HG03354 (cell line): ENCODE measurements at regions not wholly inside any gene's neighbourhood (a gene's known extent, or its start where the extent isn't known, plus 50 kb on each side); places are given as distances from the start of the nearest gene placed in this dataset.
"Not testable (repeated sequence)": the region's sequence is repeated elsewhere in the genome, so short reads cannot be mapped to it uniquely, and the experiment has no call there.

Experiments used
- ATAC-seq: cut with Tn5 transposase; IDR thresholded peaks from one replicate; pipeline ENCODE4 v1.9.1; 2021; ENCODE audit warnings: mild to moderate bottlenecking; ENCODE audit not compliant: unreplicated experiment, poor library complexity, severe bottlenecking

- ATAC-seq: not testable (repeated sequence)
These were observed 106.5 kb downstream of the NPIPB11 start for GRCh38 chr16:29300030-29300491.

- ATAC-seq: not testable (repeated sequence)
These were observed 107.5 kb downstream of the NPIPB11 start for GRCh38 chr16:29298997-29299396.

GRCh38 chr16:29298307-29298706 lies 108.2 kb downstream of the NPIPB11 start:
- ATAC-seq: not testable (repeated sequence)

- ATAC-seq: not testable (repeated sequence)
These were observed 108.7 kb downstream of the NPIPB11 start for GRCh38 chr16:29297809-29298177.

GRCh38 chr16:29297144-29297808 lies 109.2 kb downstream of the NPIPB11 start:
- not testable (repeated sequence) for ATAC-seq

- ATAC-seq: not testable (repeated sequence)
These were observed 110.3 kb downstream of the NPIPB11 start for GRCh38 chr16:29296176-29296575.

GRCh38 chr16:29294951-29295795 lies 111.3 kb downstream of the NPIPB11 start:
- not testable (repeated sequence) for ATAC-seq

GRCh38 chr16:29294400-29294933 lies 112.0 kb downstream of the NPIPB11 start:
- not testable (repeated sequence) for ATAC-seq

GRCh38 chr16:29293545-29293944 lies 113.0 kb downstream of the NPIPB11 start:
- not testable (repeated sequence) for ATAC-seq

GRCh38 chr16:29292952-29293471 lies 113.5 kb downstream of the NPIPB11 start:
- not testable (repeated sequence) for ATAC-seq

- not testable (repeated sequence) for ATAC-seq
These were observed 114.9 kb downstream of the NPIPB11 start for GRCh38 chr16:29291329-29292271.

GRCh38 chr16:29290631-29291247 lies 115.8 kb downstream of the NPIPB11 start:
- ATAC-seq: peak; percentile 71

- ATAC-seq: not testable (repeated sequence)
These were observed 116.8 kb downstream of the NPIPB11 start for GRCh38 chr16:29289516-29290239.

- not testable (repeated sequence) for ATAC-seq
These were observed 117.6 kb downstream of the NPIPB11 start for GRCh38 chr16:29288711-29289474.

GRCh38 chr16:29287871-29288535 lies 118.5 kb downstream of the NPIPB11 start:
- not testable (repeated sequence) for ATAC-seq

- not testable (repeated sequence) for ATAC-seq
These were observed 119.3 kb downstream of the NPIPB11 start for GRCh38 chr16:29287246-29287645.

- not testable (repeated sequence) for ATAC-seq
These were observed 119.7 kb downstream of the NPIPB11 start for GRCh38 chr16:29286796-29287195.
